ENCODE measurements at regions not wholly inside any gene's neighbourhood (a gene's known extent, or its start where the extent isn't known, plus 50 kb on each side); places are given as distances from the start of the nearest gene placed in this dataset.

GRCh38 chr5:8600843-8601242, 731.9 kb downstream of the MTRR start:
- ChIA-PET POLR2A (no interaction called here), CTCF (no interaction called here), RAD21 (ENCODE audit: low non-redundant PET in 1 of 2, low total read pairs in 2 of 2, uncharacterized antibody in 2 of 2, unreplicated experiment in 2 of 2) (no interaction called here)
- Histone ChIP-seq H3K4me1 (ENCODE audit: control insufficient read depth in 1 of 2, insufficient read depth in 2 of 2, low read length in 2 of 2) (no peaks in the 10 kb centered on the region), H3K9me3 (ENCODE audit: control insufficient read depth in 1 of 2, insufficient read depth in 1 of 2, low read depth in 1 of 2, low read length in 2 of 2) (peaks cover 11 to 28% of the 10 kb centered on the region in 2 experiments; a peak in 2 of 4 replicates), H2AFZ (ENCODE audit: low read depth, low read length, poor library complexity, severe bottlenecking) (no peak overlapping the region), H3K36me3 (ENCODE audit: control insufficient read depth in 1 of 2, insufficient read depth in 2 of 2, low read length in 2 of 2) (no peaks in the 10 kb centered on the region), H3K27me3 (ENCODE audit: insufficient read depth, low read length) (no peaks in the 10 kb centered on the region), H3K9ac (ENCODE audit: low read length) (no peak overlapping the region), H3K9me2 (ENCODE audit: insufficient read depth) (no peaks in the 10 kb centered on the region), H4K20me1 (ENCODE audit: insufficient read depth) (no peaks in the 10 kb centered on the region), H3K27ac (ENCODE audit: low read depth, low read length) (no peak overlapping the region), H3K4me2 (ENCODE audit: low read length) (no peak overlapping the region), H3K79me2 (ENCODE audit: insufficient read depth, low read length) (no peaks in the 10 kb centered on the region), H3K4me3 (replicated peaks in 1 of 2; ENCODE audit: low read depth in 1 of 2, low read length in 2 of 2) (no peak overlapping the region)
- BruUV-seq (replicated peaks) = no TSS peak
- intact Hi-C loops (cut with micrococcal nuclease) = no loop called here
- DNase-seq (ENCODE audit: low read depth, low spot score) (no peak), ATAC-seq (no peak)
- no peak for TF ChIP-seq CTCF (IDR thresholded peaks at IDR 0.05 in 2 of 3, conservative IDR thresholded peaks at IDR 0.05 in 1 of 3; ENCODE audit: borderline replicate concordance in 1 of 3, insufficient read depth in 1 of 3, low read depth in 2 of 3, low read length in 2 of 3)
- no peak for TF ChIP-seq EZH2 (IDR thresholded peaks at IDR 0.05)
- no peak for TF ChIP-seq POLR2AphosphoS5 (IDR thresholded peaks at IDR 0.05; ENCODE audit: low read depth, low read length)
- no peak for TF ChIP-seq SIN3A (IDR thresholded peaks at IDR 0.05; ENCODE audit: low read depth)
- no peak for TF ChIP-seq REST (IDR thresholded peaks at IDR 0.05; ENCODE audit: low read depth)
- no peak for TF ChIP-seq ZFX (IDR thresholded peaks at IDR 0.05)
- TF ChIP-seq TCF7L2 (IDR thresholded peaks at IDR 0.05; ENCODE audit: borderline replicate concordance, extremely low read depth, insufficient read depth, insufficient read length) = no peak
- TF ChIP-seq EZH2phosphoT487 (IDR thresholded peaks at IDR 0.05; ENCODE audit: borderline replicate concordance) = no peak
- TF ChIP-seq CEBPB (IDR thresholded peaks at IDR 0.05; ENCODE audit: low read depth) = no peak
- no peak for TF ChIP-seq EGR1 (IDR thresholded peaks at IDR 0.05; ENCODE audit: low read depth)
- no peak for TF ChIP-seq CBX3 (IDR thresholded peaks at IDR 0.05; ENCODE audit: low read depth)
- no peak for TF ChIP-seq JUND (IDR thresholded peaks at IDR 0.05)
- TF ChIP-seq ZNF274 (IDR thresholded peaks at IDR 0.05; ENCODE audit: low read depth, low read length) = no peak
- TF ChIP-seq SRF (IDR thresholded peaks at IDR 0.05; ENCODE audit: low read depth) = no peak
- TF ChIP-seq YY1 (IDR thresholded peaks at IDR 0.05; ENCODE audit: extremely low read depth, insufficient replicate concordance, low read depth, low read length) = no peak
- no peak for TF ChIP-seq ZBTB33 (IDR thresholded peaks at IDR 0.05; ENCODE audit: extremely low read depth, insufficient replicate concordance, low read length)
- no peak for TF ChIP-seq ELF1 (IDR thresholded peaks at IDR 0.05; ENCODE audit: borderline replicate concordance, low read depth)
- TF ChIP-seq SP1 (IDR thresholded peaks at IDR 0.05; ENCODE audit: low read depth) = no peak
